ENCODE measurements at regions not wholly inside any gene's neighbourhood (a gene's known extent, or its start where the extent isn't known, plus 50 kb on each side); places are given as distances from the start of the nearest gene placed in this dataset.

GRCh38 chr9:106689089-106689488 is 173.9 kb upstream of the ZNF462 start:
- no peak overlapping the region for H3K9ac ChIP-seq (ENCODE audit: control insufficient read depth, extremely low read depth, insufficient read depth, low read length)
- no peak overlapping the region for H3K4me2 ChIP-seq (ENCODE audit: control insufficient read depth, extremely low read depth, insufficient read depth, low read depth, low read length)
- TF ChIP-seq CTCF (optimal IDR thresholded peaks at IDR 0.05 in 1 of 3, IDR thresholded peaks at IDR 0.05 in 1 of 3, conservative IDR thresholded peaks at IDR 0.05 in 1 of 3; ENCODE audit: extremely low read depth in 1 of 3, insufficient read depth in 2 of 3, low read length in 3 of 3) (no peak), EZH2 (IDR thresholded peaks at IDR 0.05; ENCODE audit: low read length) (no peak)
- H3K27me3 ChIP-seq (ENCODE audit: control insufficient read depth, extremely low read depth, insufficient read depth, low read length), result no peaks in the 10 kb centered on the region
- H3K79me2 ChIP-seq (ENCODE audit: control insufficient read depth, insufficient read depth, low read length), result no peaks in the 10 kb centered on the region
- H3K4me3 ChIP-seq (ENCODE audit: control insufficient read depth in 2 of 3, extremely low read depth in 1 of 3, insufficient read depth in 2 of 3, low read depth in 1 of 3, low read length in 3 of 3), result no peak overlapping the region
- no peaks in the 10 kb centered on the region for H4K20me1 ChIP-seq (ENCODE audit: control insufficient read depth, extremely low read depth, insufficient read depth, low read length)
- H3K36me3 ChIP-seq (ENCODE audit: control insufficient read depth in 2 of 2, extremely low read depth in 1 of 2, insufficient read depth in 2 of 2, low read length in 2 of 2), result no peaks in the 10 kb centered on the region
- DNase-seq (ENCODE audit: low read depth, low spot score) (no peak), FAIRE-seq (no peak)
- no peaks in the 10 kb centered on the region for H3K4me1 ChIP-seq (ENCODE audit: control insufficient read depth, extremely low read depth, insufficient read depth, low read length)
- no peak overlapping the region for H3K27ac ChIP-seq (ENCODE audit: control insufficient read depth, insufficient read depth, low read length)
- no peaks in the 10 kb centered on the region for H3K9me3 ChIP-seq (ENCODE audit: control insufficient read depth, low read depth, low read length)
- dilution Hi-C loops (cut with MboI; ENCODE audit: extremely low pct_ligation_motif_present, low sequenced_read_pairs), result no loop called here
- no peaks in the 10 kb centered on the region for H3K9me1 ChIP-seq (ENCODE audit: control insufficient read depth, extremely low read depth, insufficient read depth, low read length)
- no peak overlapping the region for H2AFZ ChIP-seq (ENCODE audit: control insufficient read depth, low read length)

GRCh38 chr9:106691627-106692026 is 171.3 kb upstream of the ZNF462 start:
- H3K9ac ChIP-seq (ENCODE audit: control insufficient read depth, extremely low read depth, insufficient read depth, low read length), result no peak overlapping the region
- H3K27me3 ChIP-seq (ENCODE audit: control insufficient read depth, extremely low read depth, insufficient read depth, low read length), result no peaks in the 10 kb centered on the region
- FAIRE-seq (no peak), DNase-seq (ENCODE audit: low read depth, low spot score) (no peak)
- no peaks in the 10 kb centered on the region for H3K4me1 ChIP-seq (ENCODE audit: control insufficient read depth, extremely low read depth, insufficient read depth, low read length)
- H3K27ac ChIP-seq (ENCODE audit: control insufficient read depth, insufficient read depth, low read length), result no peak overlapping the region
- TF ChIP-seq CTCF (optimal IDR thresholded peaks at IDR 0.05 in 1 of 3, IDR thresholded peaks at IDR 0.05 in 1 of 3, conservative IDR thresholded peaks at IDR 0.05 in 1 of 3; ENCODE audit: extremely low read depth in 1 of 3, insufficient read depth in 2 of 3, low read length in 3 of 3), result no peak
- no peak for TF ChIP-seq EZH2 (IDR thresholded peaks at IDR 0.05; ENCODE audit: low read length)
- dilution Hi-C loops (cut with MboI; ENCODE audit: extremely low pct_ligation_motif_present, low sequenced_read_pairs), result no loop called here
- no peak overlapping the region for H3K4me3 ChIP-seq (ENCODE audit: control insufficient read depth in 2 of 3, extremely low read depth in 1 of 3, insufficient read depth in 2 of 3, low read depth in 1 of 3, low read length in 3 of 3)
- H3K36me3 ChIP-seq (ENCODE audit: control insufficient read depth in 2 of 2, extremely low read depth in 1 of 2, insufficient read depth in 2 of 2, low read length in 2 of 2), result no peaks in the 10 kb centered on the region
- H3K9me3 ChIP-seq (ENCODE audit: control insufficient read depth, low read depth, low read length), result no peaks in the 10 kb centered on the region
- no peaks in the 10 kb centered on the region for H4K20me1 ChIP-seq (ENCODE audit: control insufficient read depth, extremely low read depth, insufficient read depth, low read length)
- no peaks in the 10 kb centered on the region for H3K79me2 ChIP-seq (ENCODE audit: control insufficient read depth, insufficient read depth, low read length)
- H3K4me2 ChIP-seq (ENCODE audit: control insufficient read depth, extremely low read depth, insufficient read depth, low read depth, low read length), result no peak overlapping the region
- no peak overlapping the region for H2AFZ ChIP-seq (ENCODE audit: control insufficient read depth, low read length)
- H3K9me1 ChIP-seq (ENCODE audit: control insufficient read depth, extremely low read depth, insufficient read depth, low read length), result no peaks in the 10 kb centered on the region
